Progenitor cell of endocrine pancreas (in vitro differentiated cells): ENCODE measurements at regions not wholly inside any gene's neighbourhood (a gene's known extent, or its start where the extent isn't known, plus 50 kb on each side); places are given as distances from the start of the nearest gene placed in this dataset.

Source experiments
- DNase-seq: peaks from one replicate; pipeline ENCODE4 v3.0.0; 2021; ENCODE audit warnings: low spot score; ENCODE audit not compliant: unreplicated experiment
- H3K27ac Mint-ChIP-seq: 2 replicates; pipeline ENCODE4 v1.8.0; 2021; ENCODE audit warnings: mild to moderate bottlenecking, moderate library complexity, mixed read lengths
- H3K27me3 Mint-ChIP-seq: 2 replicates; pipeline ENCODE4 v1.8.0; 2021; ENCODE audit warnings: mixed read lengths
- H3K36me3 Mint-ChIP-seq: 2 replicates; pipeline ENCODE4 v1.8.0; 2022; ENCODE audit warnings: mixed read lengths; ENCODE audit not compliant: insufficient read depth
- H3K4me1 Mint-ChIP-seq: 2 replicates; pipeline ENCODE4 v1.8.0; 2021; ENCODE audit warnings: low read depth, mixed read lengths
- H3K4me3 Mint-ChIP-seq: 2 replicates; pipeline ENCODE4 v1.8.0; 2021; ENCODE audit warnings: low read depth, mild to moderate bottlenecking, moderate library complexity, mixed read lengths
- H3K9me3 Mint-ChIP-seq: 2 replicates; pipeline ENCODE4 v1.8.0; 2021; ENCODE audit warnings: low read depth, mixed read lengths
- TF ChIP-seq, protein P1 (sequence below): fragments of 200-600 bp; sonication (generic); IDR thresholded peaks from one replicate; pipeline ENCODE4 v1.5.0; 2021; ENCODE audit warnings: antibody characterized with exemption, mild to moderate bottlenecking; ENCODE audit not compliant: unreplicated experiment

DNA sequence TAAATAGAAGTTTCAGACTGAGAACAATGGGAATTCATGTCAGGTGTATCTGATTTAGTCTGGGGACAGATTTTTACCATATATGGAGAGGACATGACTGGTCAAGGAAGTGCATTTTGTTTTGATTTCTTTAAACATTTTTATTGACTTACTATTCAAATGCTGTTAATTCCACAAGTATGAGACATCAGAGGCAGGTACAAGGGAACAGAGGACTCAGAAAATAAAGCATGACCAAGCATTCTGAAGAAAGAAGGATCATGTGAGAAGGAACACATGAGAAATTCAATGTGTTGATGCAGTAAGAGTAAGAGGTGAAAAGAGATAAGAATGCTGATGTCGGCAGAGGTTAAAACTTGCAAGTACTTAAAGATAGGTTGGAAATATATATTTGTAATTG, 1452.6 kb downstream of the PCDH7 start:
- Mint-ChIP-seq H3K4me1 (no peaks in the 10 kb centered on the region), H3K9me3 (peaks cover 16% of the 10 kb centered on the region), H3K27ac (no peak overlapping the region), H3K27me3 (no peaks in the 10 kb centered on the region), H3K36me3 (no peaks in the 10 kb centered on the region), H3K4me3 (no peak overlapping the region)
- DNase-seq, result no peak
- TF ChIP-seq, protein P1, sequence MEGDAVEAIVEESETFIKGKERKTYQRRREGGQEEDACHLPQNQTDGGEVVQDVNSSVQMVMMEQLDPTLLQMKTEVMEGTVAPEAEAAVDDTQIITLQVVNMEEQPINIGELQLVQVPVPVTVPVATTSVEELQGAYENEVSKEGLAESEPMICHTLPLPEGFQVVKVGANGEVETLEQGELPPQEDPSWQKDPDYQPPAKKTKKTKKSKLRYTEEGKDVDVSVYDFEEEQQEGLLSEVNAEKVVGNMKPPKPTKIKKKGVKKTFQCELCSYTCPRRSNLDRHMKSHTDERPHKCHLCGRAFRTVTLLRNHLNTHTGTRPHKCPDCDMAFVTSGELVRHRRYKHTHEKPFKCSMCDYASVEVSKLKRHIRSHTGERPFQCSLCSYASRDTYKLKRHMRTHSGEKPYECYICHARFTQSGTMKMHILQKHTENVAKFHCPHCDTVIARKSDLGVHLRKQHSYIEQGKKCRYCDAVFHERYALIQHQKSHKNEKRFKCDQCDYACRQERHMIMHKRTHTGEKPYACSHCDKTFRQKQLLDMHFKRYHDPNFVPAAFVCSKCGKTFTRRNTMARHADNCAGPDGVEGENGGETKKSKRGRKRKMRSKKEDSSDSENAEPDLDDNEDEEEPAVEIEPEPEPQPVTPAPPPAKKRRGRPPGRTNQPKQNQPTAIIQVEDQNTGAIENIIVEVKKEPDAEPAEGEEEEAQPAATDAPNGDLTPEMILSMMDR, result no peak

DNA sequence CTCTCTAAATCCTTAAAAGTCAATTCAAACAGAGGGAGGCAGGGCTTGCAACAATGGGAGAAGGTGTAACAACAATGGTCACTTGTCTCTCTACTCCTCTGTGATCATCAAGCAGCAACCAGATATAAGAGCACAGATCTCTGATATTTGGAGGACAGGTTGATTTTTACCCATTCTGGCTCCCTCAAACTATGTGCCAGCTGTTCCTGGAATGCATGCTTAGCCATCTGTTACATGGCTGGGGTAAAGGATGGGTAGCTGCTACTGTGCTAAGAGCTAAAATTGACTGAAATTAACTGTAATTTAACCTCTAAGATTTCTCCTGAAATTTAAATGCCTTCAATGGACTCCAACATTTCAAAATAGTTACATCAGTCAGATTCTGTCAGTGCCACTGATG, 1459.9 kb downstream of the PCDH7 start:
- DNase-seq, result no peak
- Mint-ChIP-seq H3K36me3 (no peaks in the 10 kb centered on the region), H3K4me3 (no peak overlapping the region), H3K27ac (no peak overlapping the region), H3K27me3 (no peaks in the 10 kb centered on the region), H3K4me1 (no peaks in the 10 kb centered on the region), H3K9me3 (no peaks in the 10 kb centered on the region)
- TF ChIP-seq, protein P1, result no peak

DNA sequence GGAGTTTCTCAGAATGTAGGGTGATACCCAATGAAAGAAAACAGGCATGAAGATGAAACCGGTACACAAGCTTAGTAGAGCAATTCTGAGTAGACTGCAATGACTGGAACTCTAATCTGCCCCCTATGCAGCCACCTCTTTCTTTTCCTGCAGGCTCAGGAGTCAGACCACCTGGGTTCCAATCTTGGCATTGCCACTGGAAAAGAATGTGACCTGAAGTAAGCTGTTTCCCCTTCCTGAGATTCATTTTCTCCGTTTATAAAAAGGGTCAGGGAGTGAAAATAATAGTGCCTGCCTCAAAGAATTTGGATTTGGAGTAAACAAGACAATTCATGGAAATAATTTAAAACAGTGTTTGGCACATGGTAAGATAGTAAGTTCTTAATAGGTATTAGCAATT, 1464.0 kb downstream of the PCDH7 start:
- no peak overlapping the region for H3K4me3 Mint-ChIP-seq
- H3K36me3 Mint-ChIP-seq, result no peaks in the 10 kb centered on the region
- no peaks in the 10 kb centered on the region for H3K9me3 Mint-ChIP-seq
- no peaks in the 10 kb centered on the region for H3K27me3 Mint-ChIP-seq
- no peak for DNase-seq
- H3K27ac Mint-ChIP-seq, result no peak overlapping the region
- no peaks in the 10 kb centered on the region for H3K4me1 Mint-ChIP-seq
- TF ChIP-seq, protein P1, result no peak

DNA sequence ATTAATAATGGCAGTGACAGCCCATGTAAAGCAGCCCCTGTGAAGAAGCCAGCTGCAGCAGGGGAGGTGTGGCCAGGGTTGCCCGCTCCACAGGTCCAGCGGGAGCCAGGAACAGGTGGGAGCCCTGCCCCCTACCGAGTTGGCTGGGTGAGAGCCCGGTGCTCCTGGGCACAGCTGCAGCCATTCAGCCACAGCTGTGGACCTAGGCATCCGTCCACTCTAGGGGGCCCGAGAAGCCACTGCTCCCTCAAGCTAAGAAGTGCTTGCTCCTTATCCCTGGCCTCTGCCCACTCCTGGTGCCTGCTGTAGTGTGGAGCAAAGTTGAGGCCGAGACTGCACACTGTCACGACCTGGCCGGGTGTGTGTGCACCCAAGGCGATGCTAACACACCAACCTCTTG, 1469.0 kb downstream of the PCDH7 start:
- no peaks in the 10 kb centered on the region for H3K36me3 Mint-ChIP-seq
- H3K9me3 Mint-ChIP-seq, result no peaks in the 10 kb centered on the region
- TF ChIP-seq, protein P1, result no peak

DNA sequence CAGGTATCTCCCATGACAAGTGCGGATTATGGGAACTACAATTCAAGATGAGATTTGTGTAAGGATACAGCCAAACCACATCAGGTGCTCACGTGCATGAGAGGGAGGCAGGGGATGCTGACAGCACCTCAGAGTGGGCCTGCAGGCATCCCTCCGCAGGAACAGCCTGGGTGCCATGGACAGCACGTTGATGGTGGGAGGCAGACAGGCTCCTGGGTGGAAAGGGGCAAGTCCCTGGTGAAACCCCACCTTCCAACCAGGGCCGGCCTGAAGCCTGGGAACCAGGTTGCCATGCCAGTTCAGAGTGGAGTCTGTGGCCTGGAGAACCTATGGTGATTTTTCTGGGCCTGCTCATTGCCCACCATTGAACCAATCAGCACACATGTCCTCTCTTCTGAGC, 1469.6 kb downstream of the PCDH7 start:
- TF ChIP-seq, protein P1, result no peak
- Mint-ChIP-seq H3K9me3 (no peaks in the 10 kb centered on the region), H3K4me1 (no peaks in the 10 kb centered on the region), H3K27me3 (no peaks in the 10 kb centered on the region), H3K36me3 (no peaks in the 10 kb centered on the region), H3K27ac (no peak overlapping the region), H3K4me3 (no peak overlapping the region)
- DNase-seq, result no peak

More for the DNA sequence above, 1469.0 kb downstream of the PCDH7 start:
- no peak overlapping the region for H3K4me3 Mint-ChIP-seq
- H3K27me3 Mint-ChIP-seq, result no peaks in the 10 kb centered on the region
- no peak overlapping the region for H3K27ac Mint-ChIP-seq
- no peaks in the 10 kb centered on the region for H3K4me1 Mint-ChIP-seq
- no peak for DNase-seq
